Stimulated activated naive CD8-positive, alpha-beta T cell treated with anti-CD3 and anti-CD28 coated beads, Interleukin-15, Interleukin-2, amounts not matched to agents 100 U/mL and 50 U/mL, for 24 hours (primary cell): ENCODE measurements at regions not wholly inside any gene's neighbourhood (a gene's known extent, or its start where the extent isn't known, plus 50 kb on each side); places are given as distances from the start of the nearest gene placed in this dataset.
A peak's percentile ranks its signal among the peaks of the same experiment; 100 is the strongest.
"Not testable (repeated sequence)": the region's sequence is repeated elsewhere in the genome, so short reads cannot be mapped to it uniquely, and the experiment has no call there.

Experiments used
- ATAC-seq: fragments of 150-1000 bp; cut with Tn5 transposase; one replicate; pipeline ENCODE4 v1.10.0; 2021
- DNase-seq: peaks from one replicate; pipeline ENCODE4 v3.0.0; 2021

- DNase-seq: no peak
- no peak for ATAC-seq
These were observed 170.2 kb downstream of the RGS9 start for GRCh38 chr17:65307081-65307960.

- ATAC-seq: no peak
- no peak for DNase-seq
These were observed 168.6 kb downstream of the RGS9 start for GRCh38 chr17:65305778-65306177.

- ATAC-seq: no peak
- no peak for DNase-seq
These were observed 167.9 kb downstream of the RGS9 start for GRCh38 chr17:65305116-65305515.

- DNase-seq, ATAC-seq: not testable (repeated sequence)
These were observed 164.7 kb downstream of the RGS9 start for GRCh38 chr17:65301882-65302281.

- DNase-seq (no peak), ATAC-seq (no peak)
These were observed 164.0 kb downstream of the RGS9 start for GRCh38 chr17:65301184-65301583.

GRCh38 chr17:65297916-65298315 lies 160.7 kb downstream of the RGS9 start:
- DNase-seq (no peak), ATAC-seq (no peak)

- ATAC-seq (no peak), DNase-seq (no peak)
These were observed 160.2 kb downstream of the RGS9 start for GRCh38 chr17:65297384-65297783.

GRCh38 chr17:65294181-65294719 lies 157.1 kb downstream of the RGS9 start:
- ATAC-seq (peak; percentile 92), DNase-seq (peak; percentile 63)

GRCh38 chr17:65293584-65294180 lies 156.5 kb downstream of the RGS9 start:
- DNase-seq (no peak), ATAC-seq (no peak)

- no peak for DNase-seq
These were observed 155.3 kb downstream of the RGS9 start for GRCh38 chr17:65292430-65292829.

GRCh38 chr17:65291301-65291700 lies 154.1 kb downstream of the RGS9 start:
- ATAC-seq, DNase-seq: not testable (repeated sequence)

More at GRCh38 chr17:65292430-65292829, 155.3 kb downstream of the RGS9 start:
- ATAC-seq: no peak

- ATAC-seq: no peak
- no peak for DNase-seq
These were observed 153.4 kb downstream of the RGS9 start for GRCh38 chr17:65290616-65291015.

- ATAC-seq: no peak
- DNase-seq: no peak
These were observed 152.9 kb downstream of the RGS9 start for GRCh38 chr17:65290056-65290455.

- DNase-seq (no peak), ATAC-seq (no peak)
These were observed 149.9 kb downstream of the RGS9 start for GRCh38 chr17:65287040-65287439.

GRCh38 chr17:65283704-65284103 lies 146.5 kb downstream of the RGS9 start:
- no peak for ATAC-seq
- DNase-seq: no peak

GRCh38 chr17:65279456-65279855 lies 142.3 kb downstream of the RGS9 start:
- no peak for ATAC-seq
- no peak for DNase-seq

- ATAC-seq (no peak), DNase-seq (no peak)
These were observed 141.6 kb downstream of the RGS9 start for GRCh38 chr17:65278820-65279184.

GRCh38 chr17:65278050-65278819 lies 141.1 kb downstream of the RGS9 start:
- ATAC-seq: no peak
- DNase-seq: peak; percentile 21

- ATAC-seq (no peak), DNase-seq (no peak)
These were observed 140.4 kb downstream of the RGS9 start for GRCh38 chr17:65277576-65277975.
